ENCODE measurements at regions not wholly inside any gene's neighbourhood (a gene's known extent, or its start where the extent isn't known, plus 50 kb on each side); places are given as distances from the start of the nearest gene placed in this dataset.

DNA sequence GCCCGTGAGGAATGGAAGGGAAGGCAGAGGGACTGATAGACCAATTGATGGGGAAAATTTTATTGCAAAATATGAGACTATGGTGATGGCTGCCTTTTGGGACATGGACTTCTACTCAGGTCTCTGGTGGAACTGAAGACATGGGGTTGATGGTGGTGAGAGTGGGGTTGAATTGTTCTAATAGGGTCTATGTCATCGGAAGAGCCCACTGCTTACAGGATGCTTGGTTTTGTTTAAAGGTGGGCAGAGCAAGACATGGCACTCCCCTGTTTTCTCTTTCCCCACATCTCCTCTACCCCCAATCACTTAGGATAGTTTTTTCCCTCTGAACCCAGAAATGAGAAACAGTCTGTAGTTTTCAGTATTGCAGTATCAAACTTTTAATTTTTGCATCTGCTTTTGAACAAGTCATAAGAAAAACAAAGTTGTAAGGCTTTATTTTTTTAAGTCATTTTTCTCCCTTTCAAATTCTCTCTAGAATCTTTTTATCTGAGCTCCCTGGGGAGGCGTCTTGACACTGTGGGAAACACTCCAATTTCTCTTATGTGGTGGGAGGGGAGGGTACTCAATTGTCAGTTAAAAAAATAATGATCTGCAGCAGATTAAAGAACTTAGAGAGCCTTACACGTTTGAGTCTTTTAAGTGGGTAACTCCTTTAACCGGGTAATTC, 276.2 kb upstream of the TBC1D5 start:
- H3K18ac ChIP-seq (ENCODE audit: extremely low read depth, low read length) = no peak overlapping the region
- no peak overlapping the region for H4K91ac ChIP-seq (replicated peaks; ENCODE audit: insufficient read length, low read length)
- H3K27ac ChIP-seq (ENCODE audit: low read depth, low read length) = no peak overlapping the region
- H3K23me2 ChIP-seq (ENCODE audit: low read depth, low read length) = no peaks in the 10 kb centered on the region
- no peaks in the 10 kb centered on the region for H3K27me3 ChIP-seq (replicated peaks in 1 of 4; ENCODE audit: control insufficient read depth in 3 of 4, extremely low read depth in 1 of 4, insufficient read depth in 3 of 4, low read length in 3 of 4)
- no peak overlapping the region for H2BK5ac ChIP-seq (ENCODE audit: low read depth, low read length)
- no peak for DNase-seq (ENCODE audit: low read depth in 1 of 2, low spot score in 2 of 2)
- no peak overlapping the region for H2BK12ac ChIP-seq (ENCODE audit: low read depth, low read length)
- H3K36me3 ChIP-seq (ENCODE audit: control insufficient read depth in 2 of 4, insufficient read depth in 4 of 4, low read length in 3 of 4) = no peaks in the 10 kb centered on the region
- H3K4me3 ChIP-seq (ENCODE audit: extremely low read depth in 1 of 4, insufficient read depth in 2 of 4, low read depth in 3 of 4, low read length in 4 of 4) = no peak overlapping the region
- no peak overlapping the region for H3K4me2 ChIP-seq (ENCODE audit: insufficient read depth in 1 of 2, low read depth in 2 of 2, low read length in 2 of 2)
- no peak for FAIRE-seq
- TF ChIP-seq TEAD4 (IDR thresholded peaks at IDR 0.05; ENCODE audit: low read depth, low read length) (no peak), ZNF274 (IDR thresholded peaks at IDR 0.05; ENCODE audit: borderline replicate concordance, extremely low read depth, low read length) (no peak), SP2 (IDR thresholded peaks at IDR 0.05; ENCODE audit: low read length) (no peak), BCL11A (IDR thresholded peaks at IDR 0.05; ENCODE audit: low read depth in 2 of 2, low read length in 2 of 2) (no peak), HDAC6 (IDR thresholded peaks at IDR 0.05; ENCODE audit: low read depth, low read length) (no peak), PHF8 (conservative IDR thresholded peaks at IDR 0.05; ENCODE audit: low read depth, low read length) (no peak), POLR2A (IDR thresholded peaks at IDR 0.05; ENCODE audit: control extremely low read depth in 1 of 2, low read depth in 2 of 2, low read length in 2 of 2) (no peak), SRF (IDR thresholded peaks at IDR 0.05; ENCODE audit: low read depth, low read length) (no peak), RAD21 (IDR thresholded peaks at IDR 0.05 in 1 of 2, conservative IDR thresholded peaks at IDR 0.05 in 1 of 2; ENCODE audit: low read depth in 2 of 2, low read length in 2 of 2) (no peak), CREB1 (IDR thresholded peaks at IDR 0.05) (no peak), RNF2 (IDR thresholded peaks at IDR 0.05; ENCODE audit: borderline replicate concordance, low read depth, low read length, missing control alignments, poor library complexity, severe bottlenecking) (no peak), CBX5 (IDR thresholded peaks at IDR 0.05; ENCODE audit: low read depth, low read length) (no peak)
- H4K8ac ChIP-seq (ENCODE audit: extremely low read depth, insufficient read depth, low read length) = no peak overlapping the region
- 84% methylated on average over 5 of the region's 5 CpGs; no CpG with 5 or more reads in 1 of the 2 experiments for WGBS, 2 experiments (ENCODE audit: extremely low coverage in 1 of 2, insufficient coverage in 1 of 2, insufficient read length in 1 of 2, insufficient replicate concordance in 2 of 2, low coverage in 1 of 2, low lambda C conversion rate in 2 of 2, missing lambda C conversion rate in 1 of 2)
- H3K9me3 ChIP-seq (ENCODE audit: insufficient read depth in 2 of 2, low read depth in 1 of 2, low read length in 1 of 2) = no peaks in the 10 kb centered on the region
- no peak overlapping the region for H3K14ac ChIP-seq (ENCODE audit: insufficient read length)
- POLR2A ChIA-PET (ENCODE audit: partially characterized antibody) = no interaction called here
- H3K79me1 ChIP-seq (ENCODE audit: low read depth, low read length) = no peaks in the 10 kb centered on the region; the same call in 1 of the 2 replicates
- no peaks in the 10 kb centered on the region for H3K4me1 ChIP-seq (replicated peaks in 1 of 4; ENCODE audit: control insufficient read depth in 3 of 4, insufficient read depth in 4 of 4, low read length in 3 of 4)
- H3K4ac ChIP-seq (replicated peaks; ENCODE audit: insufficient read length, low read depth, low read length) = no peak overlapping the region
- no peak overlapping the region for H3K23ac ChIP-seq (ENCODE audit: insufficient read length)
- H3K79me2 ChIP-seq (ENCODE audit: control insufficient read depth in 1 of 2, insufficient read depth in 2 of 2, low read length in 2 of 2) = no peaks in the 10 kb centered on the region
- H3K9ac ChIP-seq (replicated peaks in 1 of 4; ENCODE audit: extremely low read depth in 1 of 4, low read depth in 3 of 4, low read length in 3 of 4) = no peak overlapping the region
- H2BK15ac ChIP-seq (ENCODE audit: low read length) = no peak overlapping the region
- CTCF ChIA-PET (ENCODE audit: partially characterized antibody) = no interaction called here
- no peak overlapping the region for H2BK120ac ChIP-seq (replicated peaks; ENCODE audit: low read depth, low read length)
- H2AFZ ChIP-seq (ENCODE audit: low read length) = no peak overlapping the region
- no peak overlapping the region for H2AK5ac ChIP-seq (ENCODE audit: low read depth, low read length)
- H3K56ac ChIP-seq (replicated peaks; ENCODE audit: insufficient read length, low read depth, low read length) = no peak overlapping the region
- no peak overlapping the region for H4K5ac ChIP-seq (ENCODE audit: insufficient read length, low read depth, low read length)
- no peak overlapping the region for H2BK20ac ChIP-seq (ENCODE audit: low read length)
- H4K20me1 ChIP-seq (replicated peaks in 1 of 2; ENCODE audit: control insufficient read depth in 1 of 2, insufficient read depth in 2 of 2, low read length in 2 of 2) = no peaks in the 10 kb centered on the region

All from H1 (cell line).